ENCODE measurements at regions not wholly inside any gene's neighbourhood (a gene's known extent, or its start where the extent isn't known, plus 50 kb on each side); places are given as distances from the start of the nearest gene placed in this dataset.
"Not testable (repeated sequence)": the region's sequence is repeated elsewhere in the genome, so short reads cannot be mapped to it uniquely, and the experiment has no call there.

DNA sequence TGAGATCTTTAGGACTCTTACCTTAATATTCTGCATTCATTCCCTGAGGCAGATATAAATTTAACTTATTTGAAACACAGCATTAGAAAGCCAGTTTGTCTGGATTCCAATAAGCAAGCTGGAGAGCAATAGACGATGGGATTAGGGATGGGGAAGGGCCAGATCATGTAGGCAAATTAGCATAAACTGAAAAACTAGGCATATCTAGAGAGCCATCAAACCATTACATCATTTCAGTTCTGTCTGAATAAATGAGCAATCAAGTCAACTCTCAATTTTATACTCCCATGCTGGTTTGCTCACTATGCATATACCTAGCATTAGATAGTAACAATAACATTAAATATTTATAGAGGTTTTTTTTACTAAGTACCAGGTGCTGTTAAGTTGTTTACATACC is 583.6 kb upstream of the LRRN3 start:
- TF ChIP-seq, protein P1, sequence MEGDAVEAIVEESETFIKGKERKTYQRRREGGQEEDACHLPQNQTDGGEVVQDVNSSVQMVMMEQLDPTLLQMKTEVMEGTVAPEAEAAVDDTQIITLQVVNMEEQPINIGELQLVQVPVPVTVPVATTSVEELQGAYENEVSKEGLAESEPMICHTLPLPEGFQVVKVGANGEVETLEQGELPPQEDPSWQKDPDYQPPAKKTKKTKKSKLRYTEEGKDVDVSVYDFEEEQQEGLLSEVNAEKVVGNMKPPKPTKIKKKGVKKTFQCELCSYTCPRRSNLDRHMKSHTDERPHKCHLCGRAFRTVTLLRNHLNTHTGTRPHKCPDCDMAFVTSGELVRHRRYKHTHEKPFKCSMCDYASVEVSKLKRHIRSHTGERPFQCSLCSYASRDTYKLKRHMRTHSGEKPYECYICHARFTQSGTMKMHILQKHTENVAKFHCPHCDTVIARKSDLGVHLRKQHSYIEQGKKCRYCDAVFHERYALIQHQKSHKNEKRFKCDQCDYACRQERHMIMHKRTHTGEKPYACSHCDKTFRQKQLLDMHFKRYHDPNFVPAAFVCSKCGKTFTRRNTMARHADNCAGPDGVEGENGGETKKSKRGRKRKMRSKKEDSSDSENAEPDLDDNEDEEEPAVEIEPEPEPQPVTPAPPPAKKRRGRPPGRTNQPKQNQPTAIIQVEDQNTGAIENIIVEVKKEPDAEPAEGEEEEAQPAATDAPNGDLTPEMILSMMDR (IDR thresholded peaks at IDR 0.05; ENCODE audit: borderline replicate concordance, insufficient read depth, low read depth, low read length) = no peak
- no peak overlapping the region for H3K4me3 ChIP-seq (ENCODE audit: low read depth, low read length)

DNA sequence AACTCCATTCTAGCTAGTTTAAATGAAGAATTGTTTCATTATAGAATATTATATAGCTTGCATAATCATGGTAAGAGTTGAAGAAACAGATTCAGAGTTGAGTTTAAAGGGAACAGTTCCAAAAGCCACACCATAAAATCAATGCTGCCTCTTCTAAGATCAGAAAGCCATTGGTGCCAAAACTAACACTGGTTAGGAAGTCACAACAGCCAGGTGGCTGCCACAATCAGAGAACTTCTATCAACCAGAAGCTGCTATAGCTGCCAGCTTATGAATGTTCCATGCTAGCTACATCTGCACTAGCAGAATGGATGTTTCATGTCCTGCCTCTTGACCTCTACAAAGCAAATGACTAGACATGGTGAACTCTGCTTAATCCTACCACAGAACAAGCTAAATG is 583.1 kb upstream of the LRRN3 start:
- H3K4me3 ChIP-seq (ENCODE audit: low read depth, low read length) = no peak overlapping the region
- TF ChIP-seq, protein P1 (IDR thresholded peaks at IDR 0.05; ENCODE audit: borderline replicate concordance, insufficient read depth, low read depth, low read length) = no peak

DNA sequence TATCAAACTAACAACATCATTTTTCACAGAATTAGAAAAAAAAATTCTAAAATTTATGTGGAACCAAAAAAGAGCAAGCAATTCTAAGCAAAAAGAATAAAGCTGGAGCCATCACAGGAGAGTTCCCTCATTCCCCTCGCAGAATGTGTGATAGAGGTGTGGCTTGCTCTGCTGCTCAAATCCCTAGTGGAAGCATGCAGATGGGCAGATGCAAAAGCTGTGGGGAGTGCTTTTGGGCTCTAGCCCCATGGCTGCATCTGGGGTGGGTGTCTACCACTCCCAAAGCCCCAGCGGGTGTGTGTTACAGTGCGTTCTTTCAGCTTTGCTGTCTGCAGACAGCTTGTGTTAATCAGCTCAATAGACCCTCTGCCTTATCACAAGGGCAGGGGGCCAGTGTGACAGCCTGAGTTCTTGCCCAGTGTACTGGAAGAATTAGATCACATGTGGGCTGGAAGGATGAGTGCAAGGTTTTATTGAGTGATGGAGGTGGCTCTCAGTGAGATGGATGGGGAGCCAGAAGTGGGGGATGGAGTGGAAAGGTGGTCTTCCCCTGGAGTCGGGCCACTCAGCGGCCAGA is 575.9 kb upstream of the LRRN3 start:
- H3K4me3 ChIP-seq (ENCODE audit: low read depth, low read length) = not testable (repeated sequence)

DNA sequence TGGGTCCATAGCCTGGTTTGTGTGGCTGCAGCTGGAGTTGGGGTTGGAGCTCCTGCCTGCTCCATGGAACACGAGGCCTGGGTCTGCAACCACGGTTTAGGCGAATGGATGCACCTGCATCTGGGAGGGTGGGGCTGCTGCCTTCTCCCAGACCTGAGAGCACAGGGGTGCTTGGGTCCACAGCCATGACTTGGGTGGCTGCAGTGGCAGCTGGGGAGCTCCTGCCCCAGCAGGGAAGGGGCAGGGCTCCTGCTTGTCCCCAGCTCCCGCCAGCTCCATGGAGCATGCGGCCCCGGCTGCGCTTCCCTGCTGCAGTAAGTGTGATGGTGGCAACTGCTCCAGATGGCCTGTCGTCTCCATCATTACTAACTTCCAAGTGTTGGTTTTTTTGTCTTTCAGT is 571.1 kb upstream of the LRRN3 start:
- TF ChIP-seq, protein P1 (IDR thresholded peaks at IDR 0.05; ENCODE audit: borderline replicate concordance, insufficient read depth, low read depth, low read length) = no peak
- H3K4me3 ChIP-seq (ENCODE audit: low read depth, low read length) = no peak overlapping the region

DNA sequence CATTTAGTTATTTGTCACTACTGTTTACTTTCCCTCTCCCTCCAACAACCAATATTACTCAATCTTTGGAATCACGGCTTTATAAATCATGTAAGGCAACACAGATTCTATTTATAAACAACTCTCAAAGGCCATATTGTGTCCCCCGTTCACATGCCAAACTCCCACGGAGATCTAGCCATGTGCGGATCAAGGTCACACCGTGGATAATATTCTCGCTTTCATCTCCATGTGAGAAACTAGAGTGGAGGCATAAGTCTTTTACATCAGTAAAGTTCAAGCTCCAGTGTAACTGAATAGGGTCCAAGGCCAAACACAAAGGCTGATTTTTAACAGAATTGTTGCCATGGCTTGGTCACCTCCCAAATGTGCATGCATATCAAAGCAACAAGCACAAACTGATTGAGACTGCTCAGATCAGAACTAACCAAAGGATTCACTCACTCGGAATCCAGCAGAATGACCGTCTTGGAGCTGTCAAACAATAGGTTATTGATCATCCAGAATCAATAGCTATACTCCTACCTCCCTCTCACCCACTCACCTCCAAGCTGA is 569.5 kb upstream of the LRRN3 start:
- TF ChIP-seq, protein P1 (IDR thresholded peaks at IDR 0.05; ENCODE audit: borderline replicate concordance, insufficient read depth, low read depth, low read length) = no peak

DNA sequence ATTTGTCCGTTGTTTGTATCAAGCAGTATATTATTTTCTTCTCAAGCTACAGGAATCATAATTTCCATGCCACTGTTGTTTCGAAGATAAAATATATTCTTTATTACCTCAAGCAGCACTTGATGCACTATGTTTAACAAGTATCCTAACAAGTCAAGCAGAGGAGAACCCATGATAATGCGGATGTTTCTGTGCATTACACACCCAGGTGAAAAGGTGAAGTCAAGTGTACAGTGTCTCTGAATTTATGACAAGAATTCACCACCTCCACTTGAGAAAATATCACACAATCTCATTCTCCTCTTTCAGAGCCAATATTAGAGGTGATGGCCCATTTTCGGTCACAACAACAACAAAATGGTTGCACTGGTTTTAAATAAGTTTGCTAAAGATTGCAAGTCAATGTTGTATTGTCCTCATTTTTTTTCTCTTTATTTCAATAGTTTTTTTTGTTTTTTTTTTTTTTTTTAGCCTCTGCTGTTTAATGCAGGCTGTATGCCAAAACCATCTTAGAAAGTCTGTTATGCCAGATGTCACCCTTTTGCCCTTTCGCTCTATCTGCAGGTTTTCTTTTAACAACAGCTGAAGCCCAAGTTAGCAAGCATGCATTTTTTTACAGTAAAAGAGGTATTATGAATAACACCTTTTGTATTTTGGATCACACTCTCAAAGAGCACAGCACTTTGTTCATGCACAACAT is 568.7 kb upstream of the LRRN3 start:
- TF ChIP-seq, protein P1 (IDR thresholded peaks at IDR 0.05; ENCODE audit: borderline replicate concordance, insufficient read depth, low read depth, low read length) = no peak
- no peak overlapping the region for H3K4me3 ChIP-seq (ENCODE audit: low read depth, low read length)

More for the DNA sequence above, 569.5 kb upstream of the LRRN3 start:
- H3K4me3 ChIP-seq (ENCODE audit: low read depth, low read length) = no peak overlapping the region

DNA sequence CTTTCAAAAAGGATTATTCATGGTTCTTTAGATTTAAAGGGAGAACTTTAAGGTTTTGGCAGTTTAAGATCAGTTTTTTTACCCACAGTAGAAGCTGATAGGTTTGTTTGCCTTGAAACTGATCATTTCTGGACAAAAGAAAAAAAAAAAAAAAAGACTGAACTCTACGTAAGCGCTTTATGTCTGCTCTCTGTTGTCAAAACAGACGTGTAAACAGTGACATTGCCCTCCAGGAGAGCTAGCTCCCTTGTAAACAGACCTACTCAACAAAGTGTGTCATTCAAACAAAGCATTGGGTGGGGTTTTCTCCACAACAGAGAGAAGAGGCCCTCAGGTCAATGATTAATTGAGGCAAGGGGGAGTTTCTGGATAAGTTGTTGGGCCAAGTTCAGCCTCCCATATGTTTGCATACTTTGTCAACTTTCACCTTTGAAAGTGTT is 568.1 kb upstream of the LRRN3 start:
- TF ChIP-seq, protein P1 (IDR thresholded peaks at IDR 0.05; ENCODE audit: borderline replicate concordance, insufficient read depth, low read depth, low read length) = no peak
- H3K4me3 ChIP-seq (ENCODE audit: low read depth, low read length) = no peak overlapping the region

Measured in GM12875 (cell line).